ENCODE measurements at regions not wholly inside any gene's neighbourhood (a gene's known extent, or its start where the extent isn't known, plus 50 kb on each side); places are given as distances from the start of the nearest gene placed in this dataset.

DNA sequence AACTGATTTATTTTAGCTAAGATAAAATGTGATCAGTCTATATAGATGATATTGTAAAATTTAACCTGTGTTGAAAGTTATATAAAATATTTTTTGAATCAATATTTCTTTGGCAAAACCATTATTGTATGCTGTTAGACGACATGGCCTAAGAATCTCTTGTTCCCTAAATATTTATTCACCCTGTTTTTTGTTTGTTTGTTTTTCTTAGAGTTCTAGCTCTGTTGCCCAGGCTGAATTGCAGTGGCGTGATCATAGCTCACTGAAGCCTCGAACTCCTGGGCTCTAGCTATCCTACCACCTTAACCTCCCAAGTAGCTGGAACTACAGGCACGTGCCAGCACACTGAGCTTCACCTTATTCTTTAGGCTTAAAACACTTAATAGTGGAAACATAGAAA is 410.7 kb downstream of the ARL4A start:
- Histone ChIP-seq H3K36me3 (replicated peaks in 1 of 2) (no peaks in the 10 kb centered on the region), H3K9me3 (replicated peaks in 1 of 3) (no peaks in the 10 kb centered on the region), H3K27me3 (no peaks in the 10 kb centered on the region), H3K4me3 (no peak overlapping the region), H3K4me1 (replicated peaks in 1 of 2) (no peaks in the 10 kb centered on the region), H3K27ac (no peak overlapping the region)
- intact Hi-C loops (cut with DNase I): no loop called here
- no peak for DNase-seq
- WGBS, 4 donors: 62 to 84% (median 75%) methylated on average over 4 of the region's 4 CpGs
- TF ChIP-seq, protein P1, sequence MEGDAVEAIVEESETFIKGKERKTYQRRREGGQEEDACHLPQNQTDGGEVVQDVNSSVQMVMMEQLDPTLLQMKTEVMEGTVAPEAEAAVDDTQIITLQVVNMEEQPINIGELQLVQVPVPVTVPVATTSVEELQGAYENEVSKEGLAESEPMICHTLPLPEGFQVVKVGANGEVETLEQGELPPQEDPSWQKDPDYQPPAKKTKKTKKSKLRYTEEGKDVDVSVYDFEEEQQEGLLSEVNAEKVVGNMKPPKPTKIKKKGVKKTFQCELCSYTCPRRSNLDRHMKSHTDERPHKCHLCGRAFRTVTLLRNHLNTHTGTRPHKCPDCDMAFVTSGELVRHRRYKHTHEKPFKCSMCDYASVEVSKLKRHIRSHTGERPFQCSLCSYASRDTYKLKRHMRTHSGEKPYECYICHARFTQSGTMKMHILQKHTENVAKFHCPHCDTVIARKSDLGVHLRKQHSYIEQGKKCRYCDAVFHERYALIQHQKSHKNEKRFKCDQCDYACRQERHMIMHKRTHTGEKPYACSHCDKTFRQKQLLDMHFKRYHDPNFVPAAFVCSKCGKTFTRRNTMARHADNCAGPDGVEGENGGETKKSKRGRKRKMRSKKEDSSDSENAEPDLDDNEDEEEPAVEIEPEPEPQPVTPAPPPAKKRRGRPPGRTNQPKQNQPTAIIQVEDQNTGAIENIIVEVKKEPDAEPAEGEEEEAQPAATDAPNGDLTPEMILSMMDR (IDR thresholded peaks at IDR 0.05): no peak
- TF ChIP-seq POLR2A (IDR thresholded peaks at IDR 0.05): no peak

DNA sequence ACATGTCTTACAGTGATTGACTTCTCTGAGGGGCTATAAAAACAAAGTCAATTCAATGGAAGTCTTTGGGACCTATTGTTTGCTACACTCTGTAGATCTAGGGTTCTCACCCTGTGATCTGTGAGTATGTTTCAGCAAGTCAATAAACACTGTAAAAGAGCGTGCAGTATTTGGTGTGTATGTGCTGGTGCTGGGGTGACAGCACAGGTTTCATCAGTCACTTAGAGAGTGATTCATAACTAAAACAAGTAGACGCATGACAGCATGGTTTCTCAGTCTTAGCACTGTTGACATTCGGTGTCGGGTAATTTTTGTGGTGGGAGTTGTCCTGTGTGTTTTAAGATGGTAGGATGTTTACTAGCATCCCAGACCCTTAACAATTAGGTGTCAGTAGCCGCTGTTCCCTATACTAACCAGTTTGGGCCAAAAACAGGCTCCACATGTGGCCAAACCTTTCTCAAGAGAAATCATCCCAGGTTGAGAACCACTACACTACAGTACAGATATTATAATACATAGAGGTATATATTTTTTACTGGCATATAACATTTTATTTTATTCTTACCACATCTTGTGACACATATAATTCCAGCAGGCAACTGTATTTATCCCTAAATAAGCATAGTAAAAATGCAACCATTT is 411.8 kb downstream of the ARL4A start:
- 73 to 82% (median 77%) methylated on average over 5 of the region's 5 CpGs for WGBS, 4 donors
- intact Hi-C loops (cut with DNase I): no loop called here
- TF ChIP-seq POLR2A (IDR thresholded peaks at IDR 0.05): no peak
- TF ChIP-seq, protein P1 (IDR thresholded peaks at IDR 0.05): no peak

DNA sequence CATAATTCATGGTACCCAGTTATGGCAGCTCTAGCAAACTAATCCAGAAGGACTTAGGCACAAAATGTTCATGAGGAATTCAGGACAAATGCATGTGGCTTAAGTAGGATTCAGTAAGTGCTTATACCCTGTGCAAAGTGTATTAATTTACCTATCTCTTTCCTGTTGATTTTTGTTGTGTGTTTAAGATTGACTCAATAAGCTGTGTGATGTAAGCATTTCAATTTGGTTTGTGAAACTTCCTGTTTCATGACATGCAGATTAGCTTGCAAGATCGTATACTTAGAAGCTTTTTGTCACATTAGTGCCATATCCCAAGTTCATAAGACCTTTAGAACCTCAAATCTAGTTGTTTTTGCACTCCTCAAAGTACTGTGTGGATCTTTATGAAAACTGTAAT is 416.7 kb downstream of the ARL4A start:
- no peaks in the 10 kb centered on the region for H3K27me3 ChIP-seq
- no peaks in the 10 kb centered on the region for H3K4me1 ChIP-seq (replicated peaks in 1 of 2)
- H3K36me3 ChIP-seq (replicated peaks in 1 of 2): no peaks in the 10 kb centered on the region
- no peak for TF ChIP-seq POLR2A (IDR thresholded peaks at IDR 0.05)
- TF ChIP-seq, protein P1 (IDR thresholded peaks at IDR 0.05): no peak
- no peak overlapping the region for H3K4me3 ChIP-seq
- intact Hi-C loops (cut with DNase I): no loop called here
- DNase-seq: no peak
- H3K27ac ChIP-seq: no peak overlapping the region
- WGBS, 4 donors: 48 to 63% (median 61%) methylated on average over 1 of the region's 1 CpG
- H3K9me3 ChIP-seq (replicated peaks in 1 of 3): no peaks in the 10 kb centered on the region

More for the DNA sequence above, 411.8 kb downstream of the ARL4A start:
- Histone ChIP-seq H3K27ac (no peak overlapping the region), H3K27me3 (no peaks in the 10 kb centered on the region), H3K9me3 (replicated peaks in 1 of 3) (no peaks in the 10 kb centered on the region), H3K4me1 (replicated peaks in 1 of 2) (no peaks in the 10 kb centered on the region), H3K4me3 (no peak overlapping the region), H3K36me3 (replicated peaks in 1 of 2) (no peaks in the 10 kb centered on the region)
- no peak for DNase-seq

DNA sequence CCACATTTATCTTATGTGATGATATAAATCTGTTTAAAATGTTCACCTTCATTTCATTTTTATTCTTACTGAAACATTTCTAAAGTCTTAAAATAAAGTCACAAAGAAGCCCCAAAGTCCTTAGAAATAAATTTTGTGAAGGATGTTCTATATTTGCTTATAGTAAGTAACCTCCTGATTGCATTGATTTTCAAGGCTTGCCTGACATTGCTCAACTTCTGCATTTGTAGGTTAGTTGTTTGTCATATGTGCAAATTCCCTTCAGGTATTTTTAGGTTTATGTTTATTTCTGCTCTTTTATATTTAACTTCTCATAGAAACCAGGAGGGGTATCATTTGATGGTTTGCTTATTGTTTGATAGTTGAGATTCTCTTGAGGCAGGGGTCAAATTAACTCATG is 417.8 kb downstream of the ARL4A start:
- no peak for DNase-seq
- Histone ChIP-seq H3K4me1 (replicated peaks in 1 of 2) (no peaks in the 10 kb centered on the region), H3K4me3 (no peak overlapping the region), H3K9me3 (replicated peaks in 1 of 3) (no peaks in the 10 kb centered on the region), H3K27ac (no peak overlapping the region), H3K27me3 (no peaks in the 10 kb centered on the region), H3K36me3 (replicated peaks in 1 of 2) (no peaks in the 10 kb centered on the region)
- TF ChIP-seq, protein P1 (IDR thresholded peaks at IDR 0.05): no peak
- TF ChIP-seq POLR2A (IDR thresholded peaks at IDR 0.05): no peak
- intact Hi-C loops (cut with DNase I): no loop called here
